ENCODE measurements at regions not wholly inside any gene's neighbourhood (a gene's known extent, or its start where the extent isn't known, plus 50 kb on each side); places are given as distances from the start of the nearest gene placed in this dataset.

- no peak for TF ChIP-seq CTCF (conservative IDR thresholded peaks at IDR 0.05; ENCODE audit: low read depth, low read length)
- no peak for DNase-seq (ENCODE audit: low read depth)
- H3K4me3 ChIP-seq (ENCODE audit: low read depth, low read length): no peak overlapping the region
Measured at GRCh38 chr20:10978019-10978702, 304.4 kb upstream of the JAG1 start.

- no peak for TF ChIP-seq CTCF (conservative IDR thresholded peaks at IDR 0.05; ENCODE audit: low read depth, low read length)
- no peak for DNase-seq (ENCODE audit: low read depth)
Measured at GRCh38 chr20:10978713-10979112, 304.9 kb upstream of the JAG1 start.

GRCh38 chr20:10982692-10983091 is 308.9 kb upstream of the JAG1 start:
- no peak for TF ChIP-seq CTCF (conservative IDR thresholded peaks at IDR 0.05; ENCODE audit: low read depth, low read length)
- peak; percentile 88 for DNase-seq (ENCODE audit: low read depth)
- no peak overlapping the region for H3K4me3 ChIP-seq (ENCODE audit: low read depth, low read length)

More at GRCh38 chr20:10978713-10979112, 304.9 kb upstream of the JAG1 start:
- H3K4me3 ChIP-seq (ENCODE audit: low read depth, low read length): no peak overlapping the region

GRCh38 chr20:10984294-10984693 is 310.5 kb upstream of the JAG1 start:
- no peak for TF ChIP-seq CTCF (conservative IDR thresholded peaks at IDR 0.05; ENCODE audit: low read depth, low read length)
- no peak for DNase-seq (ENCODE audit: low read depth)
- H3K4me3 ChIP-seq (ENCODE audit: low read depth, low read length): no peak overlapping the region

- no peak for TF ChIP-seq CTCF (conservative IDR thresholded peaks at IDR 0.05; ENCODE audit: low read depth, low read length)
- DNase-seq (ENCODE audit: low read depth): no peak
- no peak overlapping the region for H3K4me3 ChIP-seq (ENCODE audit: low read depth, low read length)
Measured at GRCh38 chr20:10984913-10985312, 311.1 kb upstream of the JAG1 start.

GRCh38 chr20:10985536-10985935 is 311.7 kb upstream of the JAG1 start:
- DNase-seq (ENCODE audit: low read depth): peak; percentile 62
- H3K4me3 ChIP-seq (ENCODE audit: low read depth, low read length): no peak overlapping the region
- TF ChIP-seq CTCF (conservative IDR thresholded peaks at IDR 0.05; ENCODE audit: low read depth, low read length): no peak

GRCh38 chr20:10986586-10986985 is 312.8 kb upstream of the JAG1 start:
- DNase-seq (ENCODE audit: low read depth): no peak
- H3K4me3 ChIP-seq (ENCODE audit: low read depth, low read length): no peak overlapping the region
- no peak for TF ChIP-seq CTCF (conservative IDR thresholded peaks at IDR 0.05; ENCODE audit: low read depth, low read length)
